Adrenal gland (tissue), 9 donors: ENCODE measurements at regions not wholly inside any gene's neighbourhood (a gene's known extent, or its start where the extent isn't known, plus 50 kb on each side); places are given as distances from the start of the nearest gene placed in this dataset.

Experiments
- DNase-seq, 7 donors: peaks; one replicate each; pipeline ENCODE4 v3.0.0-alpha.2; 2019 to 2020
- H3K27ac ChIP-seq, 5 donors: fragments of 200-600 bp; sonication (generic) in 4 of 5; 1 replicate in 3 of 5; 2 replicates in 2 of 5; pipeline versions ENCODE4 v1.5.1 to v1.8.0; 2016 to 2020; ENCODE audit warnings: mild to moderate bottlenecking in 1 of 5
- H3K27me3 ChIP-seq: fragments of 200-600 bp; 2 replicates; pipeline ENCODE4 v1.8.0; 2021
- H3K36me3 ChIP-seq, 2 donors: fragments of 200-600 bp; replicated peaks in 1 of 2; 1 replicate in 1 of 2; 2 replicates in 1 of 2; pipeline versions ENCODE4 v1.5.1 to v1.8.0; 2018 to 2022
- H3K4me1 ChIP-seq, 2 donors: fragments of 200-600 bp; replicated peaks in 1 of 2; 1 replicate in 1 of 2; 2 replicates in 1 of 2; pipeline versions ENCODE4 v1.5.1 to v1.8.0; 2018 to 2021
- H3K4me3 ChIP-seq, 4 donors: fragments of 200-600 bp; sonication (generic) in 3 of 4; one replicate each; pipeline ENCODE4 v1.5.1; 2016 to 2018
- H3K9me3 ChIP-seq, 3 donors: fragments of 200-600 bp; sonication (generic) in 1 of 3; replicated peaks in 1 of 3; 1 replicate in 2 of 3; 2 replicates in 1 of 3; pipeline versions ENCODE4 v1.5.1 to v1.8.0; 2016 to 2021
- POLR2A ChIP-seq, 2 donors: fragments of 450-650 bp; IDR thresholded peaks; one replicate each; pipeline ENCODE4 v1.6.1; 2017; ENCODE audit warnings: antibody characterized with exemption in 2 of 2, mild to moderate bottlenecking in 2 of 2, moderate library complexity in 1 of 2
- WGBS, 4 donors: extraction: QIAGEN DNeasy Blood & Tissue Kit in 2 of 4; methylation state at CpG; one replicate each; pipeline versions ENCODE4 v1.1.5 to v1.1.7; 2013 to 2017; 5-methylcytosine and 5-hydroxymethylcytosine counted together
- intact Hi-C, 2 donors: fragments of 100-400 bp; cut with DNase I; formaldehyde crosslinking; loops; one replicate each; pipeline versions ENCODE4 v1.14.1 to v1.15.0; 2022 to 2023
- TF ChIP-seq, protein P1 (sequence below), 6 experiments: fragments of 450-650 bp in 4 of 6; fragments of 200-600 bp in 2 of 6; sonication (generic) in 1 of 6; IDR thresholded peaks; 1 replicate in 5 of 6; 2 replicates in 1 of 6; pipeline versions ENCODE4 v1.5.1 to v1.8.0; 2016 to 2021; ENCODE audit warnings: antibody characterized with exemption in 6 of 6, mild to moderate bottlenecking in 2 of 6, moderate library complexity in 1 of 6
- donor health status: healthy with polysubstance abuse.
- donor health status: Bipolar disorder and iron deficiency.
- donor health status: DM: yes; HTN: yes; CAD: no.
- donor health status: DM: no; HTN: no; CAD: no.
- donor health status: DM: no; HTN: no; CAD: no.

DNA sequence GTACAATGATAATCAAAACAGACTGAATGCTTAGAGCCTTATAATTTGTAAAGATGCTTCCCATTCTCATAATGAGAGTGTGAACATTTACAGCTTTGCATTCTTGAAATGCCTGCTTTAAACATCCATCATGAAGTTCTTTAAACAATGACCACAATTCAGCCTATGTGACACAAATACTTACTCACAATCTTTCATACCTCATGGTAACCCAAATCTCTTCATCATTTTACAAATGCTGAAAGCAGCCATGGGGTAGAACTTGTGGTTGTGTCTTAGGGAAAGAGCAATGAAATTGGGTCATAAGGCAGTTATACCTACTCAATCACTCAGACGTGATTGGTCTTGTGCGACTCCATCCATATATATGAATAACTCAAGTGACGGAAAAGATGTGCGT is 140.7 kb downstream of the RND3 start:
- H3K27ac ChIP-seq: no peak overlapping the region
- WGBS, 4 donors: 90 to 98% (median 91%) methylated on average over 4 of the region's 4 CpGs
- DNase-seq: no peak
- no peaks in the 10 kb centered on the region for H3K36me3 ChIP-seq
- H3K9me3 ChIP-seq: no peaks in the 10 kb centered on the region
- intact Hi-C loops: no loop called here
- H3K4me1 ChIP-seq: peaks cover 0 to 4% of the 10 kb centered on the region in 2 donors
- no peaks in the 10 kb centered on the region for H3K27me3 ChIP-seq
- no peak overlapping the region for H3K4me3 ChIP-seq
- TF ChIP-seq POLR2A (IDR thresholded peaks at IDR 0.05): no peak
- TF ChIP-seq, protein P1, sequence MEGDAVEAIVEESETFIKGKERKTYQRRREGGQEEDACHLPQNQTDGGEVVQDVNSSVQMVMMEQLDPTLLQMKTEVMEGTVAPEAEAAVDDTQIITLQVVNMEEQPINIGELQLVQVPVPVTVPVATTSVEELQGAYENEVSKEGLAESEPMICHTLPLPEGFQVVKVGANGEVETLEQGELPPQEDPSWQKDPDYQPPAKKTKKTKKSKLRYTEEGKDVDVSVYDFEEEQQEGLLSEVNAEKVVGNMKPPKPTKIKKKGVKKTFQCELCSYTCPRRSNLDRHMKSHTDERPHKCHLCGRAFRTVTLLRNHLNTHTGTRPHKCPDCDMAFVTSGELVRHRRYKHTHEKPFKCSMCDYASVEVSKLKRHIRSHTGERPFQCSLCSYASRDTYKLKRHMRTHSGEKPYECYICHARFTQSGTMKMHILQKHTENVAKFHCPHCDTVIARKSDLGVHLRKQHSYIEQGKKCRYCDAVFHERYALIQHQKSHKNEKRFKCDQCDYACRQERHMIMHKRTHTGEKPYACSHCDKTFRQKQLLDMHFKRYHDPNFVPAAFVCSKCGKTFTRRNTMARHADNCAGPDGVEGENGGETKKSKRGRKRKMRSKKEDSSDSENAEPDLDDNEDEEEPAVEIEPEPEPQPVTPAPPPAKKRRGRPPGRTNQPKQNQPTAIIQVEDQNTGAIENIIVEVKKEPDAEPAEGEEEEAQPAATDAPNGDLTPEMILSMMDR (IDR thresholded peaks at IDR 0.05): no peak

DNA sequence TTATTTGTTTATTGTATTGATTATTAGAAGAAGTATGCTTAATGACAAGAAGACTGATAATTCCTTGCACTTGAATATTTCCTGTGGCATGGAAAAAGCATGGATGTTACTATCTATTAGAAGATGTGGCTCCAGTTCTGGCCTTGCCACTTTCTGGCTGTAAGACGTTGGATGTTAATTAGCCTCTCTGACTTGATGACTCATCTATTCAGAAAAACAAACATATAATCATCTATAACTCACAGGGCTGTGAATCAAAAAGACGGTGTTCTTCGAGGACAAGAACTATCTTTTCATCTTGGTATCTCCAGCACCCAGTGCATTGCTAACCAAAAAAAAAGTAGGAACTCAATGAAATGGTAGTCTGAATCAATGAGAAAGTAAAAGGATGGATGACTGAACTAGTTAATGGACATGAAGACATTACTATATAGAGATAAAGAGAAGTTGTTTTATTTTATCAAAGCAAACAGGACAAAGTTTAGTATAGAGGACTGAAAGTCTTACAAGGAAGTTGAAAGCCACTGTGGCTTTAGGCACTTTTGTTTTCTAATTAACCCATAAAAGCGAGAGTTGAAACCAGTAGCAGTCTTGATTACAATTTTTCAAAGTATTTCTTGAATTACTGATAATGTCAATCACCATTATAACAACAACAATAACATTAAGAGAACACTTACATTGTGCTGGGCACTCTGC is 145.3 kb downstream of the RND3 start:
- WGBS, 4 donors: 59 to 68% (median 62%) methylated on average over 4 of the region's 4 CpGs

DNA sequence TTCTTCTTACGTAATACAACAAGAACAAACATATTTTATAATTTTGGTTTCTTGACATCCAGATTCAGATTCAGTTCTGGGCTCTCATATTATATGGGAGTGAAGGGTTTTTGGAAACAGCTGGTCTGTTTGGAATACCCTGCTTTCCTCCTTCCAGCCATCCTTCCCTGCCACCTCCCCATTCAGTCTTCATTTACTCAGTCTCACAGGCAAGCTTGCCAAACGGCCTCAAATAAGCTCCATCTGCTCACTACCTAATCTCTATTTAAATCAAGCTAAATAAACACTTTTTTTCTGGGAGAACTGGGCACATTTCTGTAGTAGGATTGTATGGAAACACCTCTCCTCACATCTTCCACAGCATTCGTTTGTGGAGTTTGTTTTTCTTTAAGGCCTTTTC is 147.5 kb downstream of the RND3 start:
- Histone ChIP-seq H3K9me3 (no peaks in the 10 kb centered on the region), H3K27ac (no peak overlapping the region), H3K27me3 (no peaks in the 10 kb centered on the region), H3K36me3 (no peaks in the 10 kb centered on the region), H3K4me3 (no peak overlapping the region), H3K4me1 (peaks cover 0 to 4% of the 10 kb centered on the region in 2 donors)
- TF ChIP-seq POLR2A (IDR thresholded peaks at IDR 0.05): no peak
- TF ChIP-seq, protein P1 (IDR thresholded peaks at IDR 0.05): no peak
- DNase-seq: no peak
- intact Hi-C loops: no loop called here
- 65 to 79% (median 67%) methylated on average over 3 of the region's 3 CpGs for WGBS, 4 donors

More for the DNA sequence above, 145.3 kb downstream of the RND3 start:
- no peaks in the 10 kb centered on the region for H3K27me3 ChIP-seq
- H3K36me3 ChIP-seq: no peaks in the 10 kb centered on the region
- no peak overlapping the region for H3K27ac ChIP-seq
- H3K4me1 ChIP-seq: peaks cover 0 to 4% of the 10 kb centered on the region in 2 donors
- TF ChIP-seq, protein P1 (IDR thresholded peaks at IDR 0.05): no peak
- no peak for TF ChIP-seq POLR2A (IDR thresholded peaks at IDR 0.05)
- no peak for DNase-seq
- intact Hi-C loops: no loop called here
- no peaks in the 10 kb centered on the region for H3K9me3 ChIP-seq
- no peak overlapping the region for H3K4me3 ChIP-seq

DNA sequence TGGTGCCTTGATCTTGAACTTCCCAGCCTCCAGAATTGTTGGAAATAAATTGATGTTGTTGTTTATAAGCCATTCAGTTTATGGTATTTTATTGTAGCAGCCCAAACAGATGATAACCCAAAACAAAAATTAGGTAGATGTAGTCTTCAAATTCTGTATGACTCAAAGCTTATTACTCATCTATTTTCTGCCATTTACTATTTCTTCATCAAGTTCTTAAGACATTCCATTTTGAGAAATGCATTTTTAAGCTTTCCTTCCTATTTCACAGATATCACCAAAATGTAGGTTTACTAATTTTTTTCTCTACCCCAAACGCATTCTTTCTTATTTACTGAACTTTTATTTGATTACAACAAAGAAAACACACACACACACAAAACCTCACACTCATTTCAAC is 148.2 kb downstream of the RND3 start:
- Histone ChIP-seq H3K9me3 (no peaks in the 10 kb centered on the region), H3K36me3 (no peaks in the 10 kb centered on the region), H3K27me3 (no peaks in the 10 kb centered on the region), H3K4me3 (no peak overlapping the region), H3K27ac (no peak overlapping the region), H3K4me1 (peaks cover 0 to 4% of the 10 kb centered on the region in 2 donors)
- TF ChIP-seq POLR2A (IDR thresholded peaks at IDR 0.05): no peak
- TF ChIP-seq, protein P1 (IDR thresholded peaks at IDR 0.05): no peak
- DNase-seq: no peak
- 82 to 92% (median 85%) methylated on average over 1 of the region's 1 CpG for WGBS, 4 donors
- intact Hi-C loops: no loop called here
